Stimulated activated memory B cell treated with anti-CD40 and anti-IgM and Interleukin-4, amounts not matched to agents 10 μg/mL and 1 μg/mL and 100 μg/mL, for 72 hours (primary cell): ENCODE measurements at regions not wholly inside any gene's neighbourhood (a gene's known extent, or its start where the extent isn't known, plus 50 kb on each side); places are given as distances from the start of the nearest gene placed in this dataset.

Experiments used
- ATAC-seq: fragments of 150-1000 bp; cut with Tn5 transposase; 2 replicates; pipeline ENCODE4 v1.10.0; 2021
- H3K27ac Mint-ChIP-seq: one replicate; pipeline ENCODE4 v1.8.0; 2022; ENCODE audit warnings: mild to moderate bottlenecking, mixed read lengths
- H3K27me3 Mint-ChIP-seq: one replicate; pipeline ENCODE4 v1.8.0; 2022; ENCODE audit warnings: mixed read lengths
- H3K36me3 Mint-ChIP-seq: one replicate; pipeline ENCODE4 v1.8.0; 2022; ENCODE audit warnings: mixed read lengths
- H3K4me1 Mint-ChIP-seq: one replicate; pipeline ENCODE4 v1.8.0; 2022; ENCODE audit warnings: mixed read lengths
- H3K4me3 Mint-ChIP-seq: one replicate; pipeline ENCODE4 v1.8.0; 2022; ENCODE audit warnings: mild to moderate bottlenecking, moderate library complexity, mixed read lengths
- H3K9me3 Mint-ChIP-seq: one replicate; pipeline ENCODE4 v1.8.0; 2022; ENCODE audit warnings: mixed read lengths

DNA sequence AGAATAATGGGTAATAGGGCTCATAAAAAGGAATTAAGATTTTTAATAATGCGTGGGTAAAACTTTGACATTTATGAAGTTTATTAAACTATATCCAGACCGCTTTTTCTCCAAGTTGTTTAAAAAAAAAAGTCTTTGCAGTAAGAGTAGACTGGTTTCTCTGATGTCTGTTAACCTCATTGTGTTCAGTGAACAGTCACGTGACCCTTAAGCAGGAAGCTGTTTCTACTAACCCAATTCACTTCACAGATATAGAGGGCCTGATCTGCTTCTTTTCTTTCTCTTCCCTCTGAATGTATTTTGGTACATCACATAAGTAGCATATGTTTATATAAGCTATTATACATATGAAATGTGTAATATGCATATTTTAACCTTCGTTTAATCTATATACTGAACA lies 1011.3 kb upstream of the CELF4 start:
- no peak overlapping the region for H3K27ac Mint-ChIP-seq
- ATAC-seq: no peak

GRCh38 chr18:38576349-38576748 lies 1010.8 kb upstream of the CELF4 start:
- ATAC-seq: no peak
- peaks cover 4% of the 10 kb centered on the region for H3K9me3 Mint-ChIP-seq
- H3K4me3 Mint-ChIP-seq: no peak overlapping the region
- no peaks in the 10 kb centered on the region for H3K4me1 Mint-ChIP-seq
- no peaks in the 10 kb centered on the region for H3K27me3 Mint-ChIP-seq
- no peaks in the 10 kb centered on the region for H3K36me3 Mint-ChIP-seq
- H3K27ac Mint-ChIP-seq: no peak overlapping the region

More for the DNA sequence above, 1011.3 kb upstream of the CELF4 start:
- no peaks in the 10 kb centered on the region for H3K4me1 Mint-ChIP-seq
- no peaks in the 10 kb centered on the region for H3K27me3 Mint-ChIP-seq
- peaks cover 8% of the 10 kb centered on the region for H3K9me3 Mint-ChIP-seq
- no peaks in the 10 kb centered on the region for H3K36me3 Mint-ChIP-seq
- H3K4me3 Mint-ChIP-seq: no peak overlapping the region

DNA sequence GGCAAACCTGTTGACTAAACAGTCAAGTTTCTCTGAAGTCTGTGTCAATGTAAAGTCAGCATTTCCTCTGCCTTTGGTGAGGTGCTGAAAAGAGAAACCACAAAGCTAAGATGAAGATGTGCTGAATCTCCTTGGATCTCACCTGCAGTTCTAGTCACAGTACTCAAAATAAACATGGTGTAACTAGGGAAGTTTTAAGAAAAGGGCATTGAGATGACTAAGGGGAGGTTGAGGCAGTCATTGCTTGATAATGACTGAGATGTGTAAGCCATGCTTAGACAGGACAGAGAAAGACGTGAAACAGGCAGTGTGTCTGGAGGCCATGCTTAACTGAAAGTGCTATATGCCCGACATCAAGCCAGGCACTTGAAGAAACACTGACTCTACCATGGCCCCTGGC lies 1010.0 kb upstream of the CELF4 start:
- no peak for ATAC-seq
- Mint-ChIP-seq H3K4me1 (no peaks in the 10 kb centered on the region), H3K27ac (no peak overlapping the region), H3K36me3 (no peaks in the 10 kb centered on the region), H3K4me3 (no peak overlapping the region), H3K9me3 (peaks cover 2% of the 10 kb centered on the region), H3K27me3 (no peaks in the 10 kb centered on the region)

GRCh38 chr18:38575023-38575422 lies 1009.4 kb upstream of the CELF4 start:
- H3K4me1 Mint-ChIP-seq: no peaks in the 10 kb centered on the region
- H3K27ac Mint-ChIP-seq: no peak overlapping the region
- no peak for ATAC-seq
- H3K4me3 Mint-ChIP-seq: no peak overlapping the region
- H3K27me3 Mint-ChIP-seq: no peaks in the 10 kb centered on the region
- no peaks in the 10 kb centered on the region for H3K36me3 Mint-ChIP-seq
- peaks cover 2% of the 10 kb centered on the region for H3K9me3 Mint-ChIP-seq

GRCh38 chr18:38572554-38573111 lies 1007.0 kb upstream of the CELF4 start:
- Mint-ChIP-seq H3K27ac (no peak overlapping the region), H3K9me3 (no peaks in the 10 kb centered on the region), H3K4me3 (no peak overlapping the region), H3K4me1 (no peaks in the 10 kb centered on the region), H3K27me3 (no peaks in the 10 kb centered on the region), H3K36me3 (no peaks in the 10 kb centered on the region)
- ATAC-seq: no peak

GRCh38 chr18:38571651-38572050 lies 1006.1 kb upstream of the CELF4 start:
- no peak for ATAC-seq

DNA sequence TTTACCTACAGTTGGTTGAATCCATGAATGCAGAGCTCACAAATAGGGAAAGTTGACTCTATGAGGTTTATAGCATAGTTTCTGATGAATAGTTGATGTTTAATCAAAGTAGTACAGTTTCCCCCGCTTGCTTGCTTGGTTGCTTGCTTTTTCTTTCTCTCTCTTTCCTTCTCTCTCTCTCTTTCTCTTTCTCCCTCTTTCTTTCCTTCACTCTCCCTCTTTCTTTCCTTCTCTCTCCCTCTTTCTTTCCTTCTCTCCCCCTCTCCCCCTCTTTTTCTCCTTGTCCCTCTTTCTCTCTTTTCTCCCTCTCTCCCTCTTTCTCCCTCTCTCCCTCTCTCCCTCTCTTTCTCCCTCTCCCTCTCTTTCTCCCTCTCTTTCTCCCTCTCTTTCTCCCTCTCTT lies 999.9 kb upstream of the CELF4 start:
- Mint-ChIP-seq H3K9me3 (no peaks in the 10 kb centered on the region), H3K4me3 (no peak overlapping the region), H3K4me1 (no peaks in the 10 kb centered on the region), H3K27me3 (no peaks in the 10 kb centered on the region), H3K27ac (no peak overlapping the region), H3K36me3 (no peaks in the 10 kb centered on the region)
- ATAC-seq: no peak

More at GRCh38 chr18:38571651-38572050, 1006.1 kb upstream of the CELF4 start:
- no peaks in the 10 kb centered on the region for H3K9me3 Mint-ChIP-seq
- no peaks in the 10 kb centered on the region for H3K36me3 Mint-ChIP-seq
- H3K4me1 Mint-ChIP-seq: no peaks in the 10 kb centered on the region
- H3K27me3 Mint-ChIP-seq: no peaks in the 10 kb centered on the region
- H3K27ac Mint-ChIP-seq: no peak overlapping the region
- H3K4me3 Mint-ChIP-seq: no peak overlapping the region

DNA sequence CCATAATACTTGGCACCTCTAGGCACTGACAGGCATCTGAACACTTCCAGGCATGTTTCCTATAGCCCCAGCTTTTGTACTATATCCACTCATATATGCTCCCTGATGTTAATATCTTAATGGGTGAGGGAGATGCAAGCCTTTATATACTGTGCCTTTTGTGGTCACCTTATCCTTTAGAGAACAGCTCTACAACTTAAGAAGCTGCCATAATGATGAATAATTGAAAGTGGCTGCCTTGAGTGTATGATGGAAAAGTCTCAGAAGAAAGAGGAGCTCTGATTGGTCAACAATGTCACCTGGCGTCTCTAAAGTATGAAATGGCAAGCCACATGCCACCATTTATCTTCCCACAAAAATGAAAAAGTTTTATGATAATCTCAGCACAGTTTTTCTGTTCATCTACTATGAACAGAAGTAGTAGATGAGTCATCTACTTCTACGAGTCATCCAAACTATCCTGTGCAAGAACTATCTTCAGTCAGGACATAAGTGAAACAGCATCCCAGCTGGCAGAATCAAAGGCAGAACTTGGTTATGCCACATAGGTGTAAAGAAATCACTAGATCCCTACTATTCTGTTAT lies 997.9 kb upstream of the CELF4 start:
- Mint-ChIP-seq H3K4me1 (no peaks in the 10 kb centered on the region), H3K4me3 (no peak overlapping the region), H3K9me3 (no peaks in the 10 kb centered on the region), H3K27ac (no peak overlapping the region), H3K27me3 (no peaks in the 10 kb centered on the region), H3K36me3 (no peaks in the 10 kb centered on the region)
- ATAC-seq: no peak

- no peak for ATAC-seq
- peaks cover 6% of the 10 kb centered on the region for H3K9me3 Mint-ChIP-seq
- H3K4me1 Mint-ChIP-seq: no peaks in the 10 kb centered on the region
- H3K27me3 Mint-ChIP-seq: no peaks in the 10 kb centered on the region
- no peak overlapping the region for H3K27ac Mint-ChIP-seq
- H3K36me3 Mint-ChIP-seq: no peaks in the 10 kb centered on the region
- H3K4me3 Mint-ChIP-seq: no peak overlapping the region
Observed at GRCh38 chr18:38557006-38557405, 991.4 kb upstream of the CELF4 start.

DNA sequence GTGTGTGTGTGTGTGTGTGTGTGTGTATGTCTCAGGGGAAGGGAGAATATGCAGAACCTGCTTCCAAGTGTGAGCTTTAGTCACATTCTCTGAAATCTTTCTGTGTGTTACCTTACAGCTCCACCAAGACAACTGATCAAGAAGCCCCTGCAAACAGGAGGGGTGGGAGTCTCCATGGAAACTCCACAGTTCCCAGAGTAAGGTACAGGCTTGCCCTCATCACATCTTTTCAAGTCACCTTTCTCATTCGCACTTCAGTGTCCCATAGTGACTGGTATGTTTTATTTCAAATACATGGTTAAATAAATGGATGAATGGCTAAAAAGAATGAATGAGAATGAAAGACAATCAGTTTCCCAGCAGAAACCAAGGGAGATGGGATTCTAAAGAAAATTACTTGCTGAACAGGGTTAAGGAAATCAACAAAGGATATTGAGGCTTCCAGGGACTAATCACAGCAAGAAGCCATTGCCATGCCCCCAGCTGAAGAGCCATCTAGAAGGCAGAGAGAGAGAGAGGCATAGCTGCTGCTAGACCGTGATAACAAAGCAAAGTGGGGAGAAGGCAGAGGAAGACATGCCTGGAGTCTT lies 987.2 kb upstream of the CELF4 start:
- Mint-ChIP-seq H3K36me3 (no peaks in the 10 kb centered on the region), H3K4me3 (no peak overlapping the region), H3K27ac (no peak overlapping the region), H3K9me3 (peaks cover 6% of the 10 kb centered on the region), H3K4me1 (no peaks in the 10 kb centered on the region), H3K27me3 (no peaks in the 10 kb centered on the region)
- ATAC-seq: no peak

DNA sequence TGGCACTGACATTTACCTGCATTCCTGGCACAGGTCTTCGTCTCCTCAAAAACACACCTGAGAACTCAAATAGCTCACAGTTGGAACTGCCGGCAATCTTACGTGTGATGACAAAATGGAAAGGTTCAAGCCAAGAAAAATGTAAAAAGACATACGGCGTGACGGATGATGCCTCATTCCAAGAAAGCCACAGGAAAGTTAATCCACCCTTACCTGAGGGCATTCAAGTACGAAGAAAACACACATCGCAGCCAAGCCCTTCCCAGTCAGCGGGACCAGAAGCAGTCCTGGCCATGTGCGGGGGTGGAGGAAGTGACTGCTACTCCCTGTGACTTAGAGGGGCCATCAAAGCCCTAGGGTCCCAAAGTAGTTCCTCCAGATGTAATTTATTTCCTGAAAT lies 986.3 kb upstream of the CELF4 start:
- Mint-ChIP-seq H3K27me3 (no peaks in the 10 kb centered on the region), H3K27ac (no peak overlapping the region), H3K36me3 (no peaks in the 10 kb centered on the region), H3K4me3 (no peak overlapping the region), H3K9me3 (peaks cover 4% of the 10 kb centered on the region), H3K4me1 (no peaks in the 10 kb centered on the region)
- ATAC-seq: no peak

GRCh38 chr18:38545071-38545470 lies 979.5 kb upstream of the CELF4 start:
- H3K27me3 Mint-ChIP-seq: no peaks in the 10 kb centered on the region
- no peak for ATAC-seq
- no peaks in the 10 kb centered on the region for H3K9me3 Mint-ChIP-seq

GRCh38 chr18:38539856-38540255 lies 974.3 kb upstream of the CELF4 start:
- peaks cover 3% of the 10 kb centered on the region for H3K9me3 Mint-ChIP-seq
- no peak for ATAC-seq
- no peaks in the 10 kb centered on the region for H3K27me3 Mint-ChIP-seq
- no peak overlapping the region for H3K4me3 Mint-ChIP-seq
- H3K36me3 Mint-ChIP-seq: no peaks in the 10 kb centered on the region
- H3K4me1 Mint-ChIP-seq: no peaks in the 10 kb centered on the region
- H3K27ac Mint-ChIP-seq: no peak overlapping the region

More at GRCh38 chr18:38545071-38545470, 979.5 kb upstream of the CELF4 start:
- H3K36me3 Mint-ChIP-seq: no peaks in the 10 kb centered on the region
- H3K4me3 Mint-ChIP-seq: no peak overlapping the region
- no peak overlapping the region for H3K27ac Mint-ChIP-seq
- no peaks in the 10 kb centered on the region for H3K4me1 Mint-ChIP-seq

DNA sequence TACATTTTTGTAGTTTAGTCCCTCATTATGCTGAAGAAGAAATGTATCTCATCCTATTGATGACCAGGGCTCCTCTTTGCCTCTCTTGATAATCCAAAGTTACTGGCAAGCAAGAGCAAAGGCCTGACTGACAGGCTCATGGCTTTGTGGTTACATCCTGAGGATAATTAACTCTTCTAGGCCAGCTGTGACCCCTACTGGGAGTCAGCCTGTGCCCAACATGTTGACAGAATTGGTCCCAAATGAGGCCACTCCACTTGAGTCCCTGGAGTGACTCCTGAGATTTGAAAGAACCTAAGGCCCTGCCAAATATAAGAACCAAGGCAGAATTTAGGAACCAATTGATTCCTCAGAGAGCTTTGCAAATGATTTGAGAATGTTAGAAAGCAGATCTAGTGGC lies 973.8 kb upstream of the CELF4 start:
- Mint-ChIP-seq H3K27me3 (no peaks in the 10 kb centered on the region), H3K27ac (no peak overlapping the region), H3K4me1 (no peaks in the 10 kb centered on the region), H3K36me3 (no peaks in the 10 kb centered on the region), H3K4me3 (no peak overlapping the region), H3K9me3 (peaks cover 3% of the 10 kb centered on the region)
- no peak for ATAC-seq

DNA sequence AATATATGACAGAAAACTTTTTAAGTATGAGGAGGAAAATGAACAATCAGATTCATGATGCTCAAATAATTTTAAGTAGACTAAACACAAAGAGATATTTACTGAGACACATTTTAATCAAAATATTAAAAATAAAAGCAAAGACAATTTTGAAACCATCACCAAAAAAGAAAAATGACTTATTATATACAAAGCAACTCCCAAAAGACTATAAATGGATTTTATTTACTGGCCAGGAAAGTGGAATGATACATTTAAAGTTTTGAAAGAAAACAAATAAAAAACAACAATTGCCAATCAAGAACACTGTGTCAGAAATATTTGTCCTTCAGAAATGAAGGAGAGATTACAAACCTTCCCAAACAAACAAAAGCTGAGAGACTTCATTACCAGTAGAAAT lies 968.5 kb upstream of the CELF4 start:
- ATAC-seq: no peak
- H3K36me3 Mint-ChIP-seq: no peaks in the 10 kb centered on the region
- no peaks in the 10 kb centered on the region for H3K4me1 Mint-ChIP-seq
- H3K9me3 Mint-ChIP-seq: peaks cover 8% of the 10 kb centered on the region
- H3K27me3 Mint-ChIP-seq: no peaks in the 10 kb centered on the region
- H3K27ac Mint-ChIP-seq: no peak overlapping the region
- H3K4me3 Mint-ChIP-seq: no peak overlapping the region

- no peaks in the 10 kb centered on the region for H3K9me3 Mint-ChIP-seq
- no peaks in the 10 kb centered on the region for H3K4me1 Mint-ChIP-seq
- no peak for ATAC-seq
- H3K4me3 Mint-ChIP-seq: no peak overlapping the region
- H3K27ac Mint-ChIP-seq: no peak overlapping the region
- H3K27me3 Mint-ChIP-seq: no peaks in the 10 kb centered on the region
- no peaks in the 10 kb centered on the region for H3K36me3 Mint-ChIP-seq
Observed at GRCh38 chr18:38526922-38527321, 961.3 kb upstream of the CELF4 start.
